CD4-positive, alpha-beta T cell treated with Interleukin-6 for 4 hours (primary cell): ENCODE measurements at regions not wholly inside any gene's neighbourhood (a gene's known extent, or its start where the extent isn't known, plus 50 kb on each side); places are given as distances from the start of the nearest gene placed in this dataset.

Experiments
- DNase-seq: peaks from one replicate; pipeline ENCODE4 v3.0.0-alpha.2; 2020; ENCODE audit warnings: mixed read lengths

- DNase-seq = no peak
These were observed 122.6 kb upstream of the CHRM3 start for GRCh38 chr1:239263801-239264200.

GRCh38 chr1:239262538-239262937, 123.8 kb upstream of the CHRM3 start:
- no peak for DNase-seq

GRCh38 chr1:239261521-239261920, 124.8 kb upstream of the CHRM3 start:
- DNase-seq = no peak

GRCh38 chr1:239260842-239261241, 125.5 kb upstream of the CHRM3 start:
- DNase-seq = no peak

DNA sequence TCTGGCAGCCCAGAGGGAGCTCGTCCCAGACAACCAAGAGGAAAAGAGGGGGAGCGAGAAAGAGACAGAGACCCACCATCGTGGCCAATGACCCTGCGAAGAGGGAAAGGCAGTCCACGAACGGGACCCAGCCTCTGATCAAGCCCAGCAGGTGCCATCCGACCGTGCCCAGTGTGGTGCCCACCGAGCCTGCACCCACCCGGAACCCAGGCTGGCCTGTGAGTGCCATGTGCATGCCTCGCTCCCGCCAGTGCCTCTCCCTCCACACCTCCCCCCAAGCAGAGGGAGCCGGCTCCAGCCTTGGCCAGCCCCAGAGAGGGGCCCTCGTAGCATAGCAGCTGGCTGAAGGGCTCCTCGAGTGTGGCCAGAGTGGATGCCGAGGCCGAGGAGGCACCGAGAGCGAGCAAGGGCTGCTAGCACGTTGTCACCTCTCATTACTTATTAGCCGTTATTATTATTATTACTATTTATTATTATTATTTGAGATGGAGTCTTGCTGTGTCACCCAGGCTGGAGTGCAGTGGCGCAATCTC, 130.7 kb upstream of the CHRM3 start:
- no peak for DNase-seq

DNA sequence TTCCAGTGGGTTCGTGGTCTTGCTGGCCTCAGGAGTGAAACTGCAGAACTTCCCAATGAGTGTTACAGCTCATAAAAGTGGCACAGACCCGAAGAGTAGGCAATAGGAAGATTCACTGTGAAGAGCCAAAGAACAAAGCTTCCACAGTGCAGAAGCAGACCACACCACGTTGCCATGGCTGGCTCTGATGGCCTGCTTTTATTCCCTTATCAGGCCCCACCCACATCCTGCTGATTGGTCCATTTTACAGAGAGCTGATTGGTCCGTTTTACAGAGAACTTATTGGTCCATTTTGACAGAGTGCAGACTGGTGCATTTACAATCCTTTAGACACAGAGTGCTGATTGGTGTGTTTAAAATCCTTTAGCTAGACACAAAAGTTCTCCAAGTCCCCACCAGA, 131.4 kb upstream of the CHRM3 start:
- no peak for DNase-seq

- DNase-seq = no peak
These were observed 133.3 kb upstream of the CHRM3 start for GRCh38 chr1:239253032-239253431.

DNA sequence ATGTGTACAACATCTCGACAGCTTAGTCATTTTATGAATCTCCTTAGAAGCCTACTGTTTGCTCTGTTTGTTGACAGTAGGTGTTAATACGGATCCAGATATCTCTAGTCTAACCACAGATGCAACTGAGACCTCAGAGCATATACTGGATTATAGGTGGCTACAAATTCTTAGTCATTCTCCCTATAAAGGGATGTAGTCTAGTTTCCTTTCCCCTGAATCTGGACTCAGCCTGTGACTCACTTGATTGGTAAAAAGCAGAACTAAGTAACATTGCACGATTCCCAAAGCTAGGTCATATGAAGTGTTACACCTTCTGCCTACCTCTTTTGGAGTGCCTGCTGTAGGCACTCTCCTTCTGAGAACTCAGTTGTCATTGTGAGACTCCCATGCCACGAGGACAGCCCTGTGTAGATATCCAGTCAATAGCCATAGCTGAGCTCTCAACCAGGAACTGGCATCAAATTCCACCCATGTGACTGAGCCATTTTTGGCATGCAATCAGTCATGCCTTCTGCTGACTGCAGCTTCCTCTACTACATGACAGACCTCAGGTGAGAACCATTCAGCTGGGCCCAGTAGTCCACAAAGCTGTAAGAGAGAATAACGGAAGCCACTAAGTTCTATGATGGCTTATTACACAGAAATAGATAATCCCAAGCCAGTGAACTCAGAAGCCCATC, 135.9 kb upstream of the CHRM3 start:
- DNase-seq = no peak

DNA sequence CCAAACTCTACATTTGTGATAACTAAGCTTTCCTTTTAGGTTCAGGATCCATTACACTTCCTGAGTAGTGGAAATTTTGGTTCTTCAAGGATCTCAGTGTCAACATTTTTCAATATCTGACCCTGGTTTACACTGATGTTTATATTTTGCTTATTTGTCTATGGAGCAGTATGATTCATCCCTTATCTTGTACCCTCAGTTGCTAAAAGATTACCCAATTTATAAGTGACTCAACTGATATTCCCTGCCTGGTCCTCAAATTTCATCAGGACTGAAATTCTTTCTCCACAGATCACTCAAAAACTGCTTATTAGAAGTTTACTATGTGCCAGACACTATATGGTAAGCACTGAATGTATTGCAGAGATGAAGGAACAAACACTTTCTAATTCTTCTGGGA, 139.1 kb upstream of the CHRM3 start:
- no peak for DNase-seq

DNA sequence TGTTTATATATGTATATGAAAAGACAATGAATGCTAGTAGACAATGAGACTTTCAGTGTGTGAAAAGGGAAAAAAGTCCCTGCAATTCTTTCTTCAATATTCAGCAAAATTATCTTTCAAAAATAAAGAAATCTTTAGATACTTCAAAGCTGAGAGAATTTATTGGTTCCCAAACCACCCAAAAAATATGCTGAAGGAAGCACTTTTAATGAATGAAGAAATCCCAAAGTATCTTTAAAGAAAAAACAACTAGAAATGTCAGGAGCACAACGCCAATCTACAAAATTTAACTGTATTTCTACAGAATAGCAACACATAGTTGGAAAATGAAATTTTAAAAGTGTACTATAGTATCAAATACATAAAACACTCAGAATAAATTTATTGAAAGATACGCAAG, 142.3 kb upstream of the CHRM3 start:
- DNase-seq = no peak

DNA sequence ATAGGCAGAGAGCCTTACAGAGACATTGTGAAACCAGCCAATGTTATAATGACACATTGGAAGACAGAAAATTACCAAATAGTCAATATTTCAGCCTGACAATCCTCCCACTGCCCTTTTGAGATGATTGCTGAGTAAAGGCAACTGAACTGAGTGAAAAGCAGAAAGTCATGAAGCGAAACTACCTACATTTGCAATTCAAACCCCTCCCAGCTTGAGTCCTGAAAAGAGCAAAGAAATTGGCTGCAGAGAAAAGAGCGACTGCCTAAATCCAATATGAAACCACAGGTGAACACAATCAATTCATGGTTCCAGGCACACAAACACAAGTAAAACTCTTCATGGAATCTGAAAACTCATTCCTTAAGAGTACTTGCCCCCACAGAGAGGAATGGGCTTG, 143.4 kb upstream of the CHRM3 start:
- no peak for DNase-seq

DNA sequence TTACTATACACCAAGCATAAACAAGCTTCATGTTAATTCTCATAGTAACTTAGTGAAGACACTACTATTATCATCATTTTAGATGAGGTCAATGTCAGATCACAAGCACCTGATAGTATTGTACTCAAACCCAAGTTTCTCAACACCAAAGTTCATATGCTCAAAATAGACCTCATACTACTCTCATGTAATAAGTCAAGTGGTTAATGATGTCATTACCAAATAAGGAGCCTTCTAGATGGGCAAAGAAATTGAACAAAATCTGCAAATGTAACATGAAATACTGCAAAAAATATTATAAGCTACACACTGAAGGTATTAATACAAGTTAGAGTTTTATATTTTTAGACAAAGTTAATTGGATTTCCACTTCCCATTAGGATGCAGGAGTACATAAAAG, 144.0 kb upstream of the CHRM3 start:
- DNase-seq = no peak

DNA sequence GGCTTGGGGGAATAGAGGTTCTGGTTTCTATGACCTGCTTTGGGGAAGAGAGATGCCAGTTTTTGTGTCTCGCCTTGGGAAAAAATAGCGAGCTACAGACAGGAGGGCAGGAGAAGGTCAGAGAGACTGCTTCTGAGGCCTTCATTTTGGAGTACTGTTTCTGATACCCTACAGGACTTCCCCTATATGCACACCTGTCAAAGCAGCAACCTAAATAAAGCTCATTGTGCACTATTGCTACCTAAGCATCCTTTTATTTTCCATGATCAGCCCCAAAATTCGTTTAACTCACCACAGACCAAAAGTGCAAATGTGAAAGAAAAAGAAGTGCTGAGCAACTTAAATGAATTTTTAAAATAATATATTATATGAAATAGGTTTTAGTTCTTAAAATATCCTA, 145.6 kb upstream of the CHRM3 start:
- DNase-seq = no peak

DNA sequence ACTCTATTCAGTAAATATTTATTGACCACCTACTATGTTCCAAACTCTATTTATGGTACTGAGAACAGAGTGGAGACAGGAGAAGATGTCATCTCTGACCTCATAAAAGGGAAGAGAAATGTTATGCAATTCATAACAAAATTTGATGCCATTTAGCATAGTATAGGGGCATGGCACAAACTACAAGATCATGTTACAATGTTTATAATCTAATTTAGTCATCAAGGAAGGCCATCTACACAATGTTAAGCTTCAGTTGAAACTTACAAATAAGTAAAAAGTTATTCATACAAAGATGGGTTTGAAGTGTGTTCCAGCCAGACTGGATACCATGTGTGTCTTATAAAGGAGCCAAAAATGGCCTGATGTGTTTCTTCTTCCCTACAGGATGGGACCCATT, 146.8 kb upstream of the CHRM3 start:
- no peak for DNase-seq

DNA sequence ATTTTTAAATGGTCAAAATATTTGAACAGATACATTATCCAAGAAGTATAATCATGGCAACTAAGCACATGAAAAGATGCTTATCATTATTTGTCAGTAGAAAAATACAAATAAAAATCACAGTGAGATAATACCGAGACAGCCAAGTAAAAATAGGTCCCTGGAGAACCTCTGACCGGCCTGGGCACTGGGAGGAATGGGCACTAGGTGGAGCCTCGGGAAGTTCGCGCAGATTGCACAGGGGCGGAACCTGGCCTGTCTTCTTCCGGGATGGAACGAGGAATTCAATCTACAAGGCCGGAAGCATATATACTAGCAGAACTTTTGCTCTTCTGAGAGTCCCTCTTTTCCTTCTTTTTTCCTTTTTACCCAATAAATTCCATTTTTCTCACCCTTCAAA, 148.5 kb upstream of the CHRM3 start:
- DNase-seq = no peak

DNA sequence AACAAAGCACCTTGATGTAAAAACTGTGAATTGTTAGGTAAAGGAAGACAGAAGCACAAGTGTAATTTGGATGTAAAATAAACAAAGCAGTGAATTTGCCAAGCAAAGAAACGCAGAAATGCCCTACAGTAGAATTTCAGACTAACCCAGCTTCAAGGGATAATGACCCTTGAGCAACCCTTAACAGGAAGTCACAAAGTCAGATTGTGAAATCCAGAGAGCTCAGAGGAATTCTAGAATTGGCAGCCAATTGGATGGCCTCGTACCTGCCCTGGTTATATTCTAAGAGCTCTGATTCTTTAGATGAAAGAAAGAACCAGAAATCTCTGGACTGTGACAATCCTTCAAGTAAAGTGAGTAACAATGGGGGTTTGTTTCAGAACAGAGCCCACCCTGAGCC, 152.7 kb upstream of the CHRM3 start:
- DNase-seq = no peak

DNA sequence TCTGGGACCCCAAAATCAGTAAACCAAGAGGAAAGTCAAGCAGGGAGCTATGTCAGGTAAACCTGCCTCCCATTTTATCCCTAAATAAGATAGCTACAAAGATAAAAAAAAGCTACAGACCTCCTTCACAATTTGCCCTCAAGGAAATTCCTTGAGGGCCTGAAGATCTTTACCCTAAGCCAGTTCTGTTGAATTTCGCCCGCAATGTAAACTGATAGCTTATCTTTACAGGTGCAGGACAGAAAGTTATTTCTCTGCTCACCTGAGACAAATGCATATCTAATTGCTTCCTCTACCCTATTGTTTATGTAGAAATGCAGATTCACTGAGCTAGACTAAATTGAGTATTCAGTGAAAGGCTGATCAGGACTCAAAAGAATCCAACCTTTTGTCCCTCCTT, 153.4 kb upstream of the CHRM3 start:
- no peak for DNase-seq

DNA sequence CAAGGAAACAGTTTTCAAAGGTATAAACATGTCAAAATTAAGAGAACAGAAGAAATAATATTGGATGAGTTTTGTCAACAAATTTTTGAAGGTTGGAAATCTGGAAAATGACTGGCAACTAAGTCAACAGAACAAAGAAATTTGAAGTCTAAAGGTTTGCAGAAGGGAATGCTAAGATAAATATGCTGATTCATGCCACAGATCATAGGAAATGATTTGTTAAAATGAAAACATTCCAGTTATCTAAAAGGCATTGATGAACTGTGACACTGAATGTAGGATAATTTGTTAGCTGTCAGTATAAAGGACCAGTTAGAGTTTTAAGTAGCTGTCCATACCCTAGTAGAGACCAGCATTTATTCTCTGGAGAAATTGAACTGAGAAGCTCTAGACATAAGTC, 157.9 kb upstream of the CHRM3 start:
- no peak for DNase-seq

- no peak for DNase-seq
These were observed 161.0 kb upstream of the CHRM3 start for GRCh38 chr1:239225396-239225795.

GRCh38 chr1:239224100-239224499, 162.3 kb upstream of the CHRM3 start:
- DNase-seq = no peak

DNA sequence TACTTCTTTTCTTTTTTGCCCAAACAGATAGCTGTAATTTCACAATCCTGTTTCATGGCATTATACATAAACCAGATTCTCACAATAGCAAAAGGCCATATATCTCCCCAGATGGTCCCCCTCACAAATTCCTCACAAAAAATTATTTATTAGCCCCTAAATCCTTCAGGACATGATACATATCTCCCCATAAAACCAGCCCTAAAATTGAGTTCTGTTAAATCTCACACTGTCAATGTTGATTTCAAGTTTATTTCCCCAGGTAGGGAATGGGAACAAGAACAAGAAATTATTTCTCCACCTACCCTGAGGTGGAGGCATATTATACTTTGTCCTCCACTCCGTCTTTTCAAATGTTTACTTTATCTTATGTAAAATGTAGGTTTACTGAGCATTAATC, 163.4 kb upstream of the CHRM3 start:
- no peak for DNase-seq

GRCh38 chr1:239221656-239222055, 164.7 kb upstream of the CHRM3 start:
- no peak for DNase-seq

GRCh38 chr1:239219679-239220078, 166.7 kb upstream of the CHRM3 start:
- no peak for DNase-seq

- no peak for DNase-seq
These were observed 168.1 kb upstream of the CHRM3 start for GRCh38 chr1:239218301-239218700.

GRCh38 chr1:239212811-239213220, 173.6 kb upstream of the CHRM3 start:
- DNase-seq = no peak
